GM21381 (cell line): ENCODE measurements at regions not wholly inside any gene's neighbourhood (a gene's known extent, or its start where the extent isn't known, plus 50 kb on each side); places are given as distances from the start of the nearest gene placed in this dataset.
A peak's percentile ranks its signal among the peaks of the same experiment; 100 is the strongest.

Experiments used
- ATAC-seq: cut with Tn5 transposase; IDR thresholded peaks from one replicate; pipeline ENCODE4 v1.9.1; 2021; ENCODE audit warnings: mild to moderate bottlenecking, moderate library complexity; ENCODE audit not compliant: unreplicated experiment

DNA sequence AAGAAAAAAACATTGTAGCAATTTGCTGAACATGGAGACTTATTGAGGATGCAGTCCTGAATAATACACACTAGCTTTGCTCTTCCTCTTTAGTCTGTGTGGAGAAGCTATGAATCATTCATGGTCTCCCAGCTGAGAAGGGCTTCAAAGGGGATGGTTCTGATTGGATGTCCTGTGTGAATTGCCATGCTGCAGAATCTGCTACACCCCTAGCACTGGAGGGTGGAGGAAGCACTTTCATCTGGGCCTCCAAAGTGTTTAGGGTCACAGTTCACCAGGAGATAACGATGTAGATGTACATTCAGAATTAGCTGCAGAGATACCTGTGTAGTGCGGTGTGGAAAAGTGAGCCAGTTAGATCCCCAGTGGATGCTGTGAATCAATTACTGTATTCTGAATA, 321.1 kb upstream of the EDNRB start:
- no peak for ATAC-seq

DNA sequence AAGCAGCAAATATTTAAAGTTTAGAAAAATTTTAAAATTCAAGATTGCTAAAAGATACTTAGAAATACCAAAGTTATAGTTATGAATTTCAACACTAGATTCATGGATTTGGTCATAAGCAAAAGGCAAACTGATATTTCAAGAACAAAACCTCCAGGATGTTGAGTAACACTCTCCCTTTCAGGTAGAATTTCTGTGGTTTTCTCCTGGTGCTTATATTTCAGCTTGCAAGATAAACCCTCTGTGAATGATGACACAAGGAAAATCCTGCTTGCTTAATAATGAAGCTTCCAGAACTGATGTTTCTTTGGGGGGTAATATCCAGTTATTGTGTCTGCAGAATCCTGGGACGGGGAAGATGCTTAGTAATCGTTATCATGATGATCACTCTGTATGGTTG, 320.3 kb upstream of the EDNRB start:
- no peak for ATAC-seq

DNA sequence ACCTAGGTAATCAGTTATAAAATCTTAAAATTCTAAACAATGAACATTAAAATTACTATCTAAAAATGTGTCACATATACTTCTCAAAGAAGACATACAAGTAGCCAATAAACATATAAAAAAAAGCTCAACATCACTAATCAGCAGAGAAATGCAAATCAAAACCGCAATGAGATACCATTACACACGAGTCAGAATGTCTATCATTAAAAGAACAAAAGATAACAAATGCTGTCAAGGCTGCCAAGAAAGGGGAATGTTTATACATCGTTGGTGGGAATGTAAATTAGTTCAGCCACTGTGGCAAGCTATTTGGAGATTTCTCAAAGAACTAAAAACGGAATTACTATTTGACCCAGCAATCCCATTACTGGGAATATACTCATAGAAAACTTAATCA, 310.3 kb upstream of the EDNRB start:
- ATAC-seq: no peak

DNA sequence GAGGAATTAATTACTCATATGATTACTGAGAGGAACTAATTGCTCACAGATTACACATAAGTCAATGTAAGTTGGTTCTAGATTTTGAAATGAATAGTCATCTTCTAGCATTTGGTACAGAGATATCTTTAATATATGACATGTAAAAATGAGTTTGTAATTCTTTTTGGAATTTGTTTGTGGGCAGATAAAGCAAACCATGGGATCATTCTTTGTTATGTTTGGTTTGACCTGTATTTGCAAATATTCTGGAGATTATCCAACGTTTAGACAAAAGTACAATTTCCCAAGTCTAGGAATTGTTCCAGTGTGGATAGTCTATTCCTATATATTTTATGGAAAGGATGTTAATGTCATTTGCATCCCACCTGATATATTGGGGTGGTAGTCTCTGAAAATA, 309.6 kb upstream of the EDNRB start:
- ATAC-seq: no peak

GRCh38 chr13:78227709-78228108, 309.1 kb upstream of the EDNRB start:
- no peak for ATAC-seq

GRCh38 chr13:78215458-78216108, 297.0 kb upstream of the EDNRB start:
- ATAC-seq: no peak

DNA sequence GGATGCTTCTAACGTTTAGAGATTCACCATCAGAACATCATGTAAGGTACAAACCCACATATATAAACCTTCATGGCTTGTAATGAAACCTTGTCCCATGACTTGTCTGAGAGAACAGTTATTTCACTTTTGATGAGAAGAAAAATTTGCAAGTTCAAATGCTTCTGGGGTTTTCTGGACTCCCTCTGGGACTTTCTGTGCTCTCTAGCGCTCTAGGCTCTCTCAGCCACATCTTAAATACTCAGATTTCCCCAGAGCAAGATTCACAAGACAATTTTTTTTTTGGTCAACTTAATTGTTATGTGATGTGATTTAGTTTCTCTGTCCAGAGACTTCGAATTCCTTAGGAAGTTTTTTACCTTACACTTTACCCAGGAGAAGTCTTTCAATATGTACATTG, 282.8 kb upstream of the EDNRB start:
- ATAC-seq: peak; percentile 62

- ATAC-seq: no peak
Measured at GRCh38 chr13:78198821-78199220, 280.2 kb upstream of the EDNRB start.

- ATAC-seq: no peak
Measured at GRCh38 chr13:78198419-78198818, 279.8 kb upstream of the EDNRB start.

- no peak for ATAC-seq
Measured at GRCh38 chr13:78197231-78197630, 278.6 kb upstream of the EDNRB start.

- ATAC-seq: no peak
Measured at GRCh38 chr13:78194904-78195639, 276.4 kb upstream of the EDNRB start.

DNA sequence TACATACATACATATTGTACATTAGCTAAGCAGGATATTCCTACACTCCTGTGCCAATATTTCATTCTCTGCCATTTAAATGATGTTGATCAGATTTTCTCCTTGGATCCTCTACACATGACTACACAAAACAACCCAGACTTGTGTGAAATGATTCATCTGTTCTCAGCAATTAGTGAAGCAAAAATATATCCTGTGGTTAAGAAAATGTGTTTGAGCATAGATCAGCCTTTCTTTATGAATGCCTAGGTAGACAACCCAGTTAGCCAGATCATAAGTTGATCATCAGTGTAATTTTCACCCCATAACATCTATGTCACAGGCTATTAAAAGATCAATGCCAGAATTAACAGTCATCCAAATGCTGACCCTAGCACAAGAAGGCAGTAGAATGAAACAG, 275.2 kb upstream of the EDNRB start:
- ATAC-seq: no peak

GRCh38 chr13:78192716-78193115, 274.1 kb upstream of the EDNRB start:
- no peak for ATAC-seq

GRCh38 chr13:78190296-78190695, 271.7 kb upstream of the EDNRB start:
- ATAC-seq: no peak

- no peak for ATAC-seq
Measured at GRCh38 chr13:78187781-78188180, 269.1 kb upstream of the EDNRB start.

- no peak for ATAC-seq
Measured at GRCh38 chr13:78185700-78186099, 267.1 kb upstream of the EDNRB start.

- no peak for ATAC-seq
Measured at GRCh38 chr13:78183732-78184131, 265.1 kb upstream of the EDNRB start.

DNA sequence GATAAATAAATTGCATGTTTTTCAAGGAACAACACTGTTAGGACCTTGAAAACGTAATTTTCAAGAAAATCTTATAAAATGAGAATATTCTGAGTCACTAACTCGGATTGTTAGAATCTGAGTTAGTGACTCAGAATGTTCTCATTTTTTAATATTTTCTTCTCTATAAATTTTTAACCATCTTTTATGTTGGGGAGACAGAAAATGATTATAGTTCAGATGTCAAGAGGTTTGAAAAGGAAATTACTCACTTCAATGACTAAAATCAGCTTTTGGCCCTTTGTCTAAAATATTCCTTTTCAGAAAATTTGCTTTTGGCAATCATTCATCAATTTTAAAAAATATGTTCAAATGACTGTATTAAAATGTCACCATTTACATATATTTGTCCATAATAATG, 264.2 kb upstream of the EDNRB start:
- ATAC-seq: no peak

- ATAC-seq: no peak
Measured at GRCh38 chr13:78177306-78177705, 258.7 kb upstream of the EDNRB start.

DNA sequence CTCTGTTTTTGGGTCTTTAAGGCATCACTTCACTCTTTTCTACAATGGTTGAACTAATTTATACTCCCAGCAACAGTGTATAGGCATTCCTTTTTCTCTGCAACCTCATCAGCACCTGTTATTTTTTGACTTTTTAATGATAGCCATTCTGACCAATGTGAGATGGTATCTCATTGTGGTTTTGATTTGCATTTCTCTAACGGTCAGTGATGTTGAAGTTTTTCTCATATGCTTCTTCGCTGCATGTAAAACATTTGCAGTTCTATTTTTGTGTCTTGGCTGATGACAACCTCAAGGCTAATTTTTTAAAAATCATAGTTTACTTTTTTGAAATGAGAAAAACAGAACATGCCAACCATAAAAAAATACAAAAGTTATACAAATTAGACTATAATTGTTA, 258.2 kb upstream of the EDNRB start:
- ATAC-seq: no peak

- no peak for ATAC-seq
Measured at GRCh38 chr13:78169386-78169785, 250.8 kb upstream of the EDNRB start.

GRCh38 chr13:78168981-78169380, 250.3 kb upstream of the EDNRB start:
- ATAC-seq: no peak

DNA sequence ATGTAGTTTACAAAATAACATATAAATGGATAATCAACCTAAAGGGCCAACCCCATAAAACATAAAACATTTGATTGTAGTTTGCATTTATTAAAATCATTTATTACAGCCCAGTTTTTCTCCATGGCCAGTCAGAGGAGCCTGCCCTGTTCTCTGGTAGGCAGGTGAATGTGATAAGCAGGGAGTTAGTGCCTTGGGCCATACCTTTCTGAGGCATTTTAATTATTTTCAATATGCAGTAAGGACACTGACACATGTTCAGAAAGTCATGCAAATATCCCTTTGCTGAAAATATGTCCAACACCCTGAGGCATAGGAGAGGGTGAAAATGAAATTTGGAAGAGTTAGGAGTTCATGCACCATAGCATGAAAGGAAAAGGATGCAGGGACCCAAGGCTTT, 242.6 kb upstream of the EDNRB start:
- no peak for ATAC-seq
